ENCODE measurements at regions not wholly inside any gene's neighbourhood (a gene's known extent, or its start where the extent isn't known, plus 50 kb on each side); places are given as distances from the start of the nearest gene placed in this dataset.

GRCh38 chr6:56388415-56388755, 141.0 kb upstream of the COL21A1 start:
- TF ChIP-seq CTCF (IDR thresholded peaks at IDR 0.05): no peak
- no peak for TF ChIP-seq ZFX (IDR thresholded peaks at IDR 0.05; ENCODE audit: borderline replicate concordance)

Data from 22Rv1 (cell line).